B cell (primary cell): ENCODE measurements at regions not wholly inside any gene's neighbourhood (a gene's known extent, or its start where the extent isn't known, plus 50 kb on each side); places are given as distances from the start of the nearest gene placed in this dataset.

Source experiments
- EZH2 ChIP-seq: IDR thresholded peaks from 2 replicates; pipeline ENCODE4 v1.6.1; 2012; ENCODE audit warnings: borderline replicate concordance, low read depth, mild to moderate bottlenecking, moderate library complexity, low read length; ENCODE audit not compliant: insufficient read depth, poor library complexity, severe bottlenecking
- TF ChIP-seq, protein P1 (sequence below): fragments of 200-600 bp; IDR thresholded peaks from one replicate; pipeline ENCODE4 v1.8.0; 2022; ENCODE audit warnings: antibody characterized with exemption, mild to moderate bottlenecking

DNA sequence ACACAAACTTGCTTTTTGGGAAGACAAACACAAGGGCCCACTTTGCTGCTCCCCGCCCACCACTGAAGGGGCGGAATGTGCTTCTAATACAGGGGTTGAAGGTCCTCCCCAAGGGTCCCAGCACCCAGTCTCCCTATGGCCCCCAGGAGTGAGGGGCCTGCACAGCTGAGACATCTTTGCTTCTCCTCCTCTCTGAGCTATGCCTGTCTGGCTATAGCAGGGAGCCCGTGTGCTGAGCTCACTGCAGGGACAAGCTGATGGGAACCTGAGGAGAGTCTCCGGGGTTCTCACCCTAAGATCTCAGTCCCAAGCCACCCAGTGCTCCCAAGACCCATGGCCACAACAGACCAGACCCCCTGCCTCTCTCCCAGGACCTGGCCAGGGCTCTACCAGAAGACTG, 61.1 kb upstream of the ACAN start:
- TF ChIP-seq, protein P1, sequence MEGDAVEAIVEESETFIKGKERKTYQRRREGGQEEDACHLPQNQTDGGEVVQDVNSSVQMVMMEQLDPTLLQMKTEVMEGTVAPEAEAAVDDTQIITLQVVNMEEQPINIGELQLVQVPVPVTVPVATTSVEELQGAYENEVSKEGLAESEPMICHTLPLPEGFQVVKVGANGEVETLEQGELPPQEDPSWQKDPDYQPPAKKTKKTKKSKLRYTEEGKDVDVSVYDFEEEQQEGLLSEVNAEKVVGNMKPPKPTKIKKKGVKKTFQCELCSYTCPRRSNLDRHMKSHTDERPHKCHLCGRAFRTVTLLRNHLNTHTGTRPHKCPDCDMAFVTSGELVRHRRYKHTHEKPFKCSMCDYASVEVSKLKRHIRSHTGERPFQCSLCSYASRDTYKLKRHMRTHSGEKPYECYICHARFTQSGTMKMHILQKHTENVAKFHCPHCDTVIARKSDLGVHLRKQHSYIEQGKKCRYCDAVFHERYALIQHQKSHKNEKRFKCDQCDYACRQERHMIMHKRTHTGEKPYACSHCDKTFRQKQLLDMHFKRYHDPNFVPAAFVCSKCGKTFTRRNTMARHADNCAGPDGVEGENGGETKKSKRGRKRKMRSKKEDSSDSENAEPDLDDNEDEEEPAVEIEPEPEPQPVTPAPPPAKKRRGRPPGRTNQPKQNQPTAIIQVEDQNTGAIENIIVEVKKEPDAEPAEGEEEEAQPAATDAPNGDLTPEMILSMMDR = no peak
- TF ChIP-seq EZH2 = no peak
